ENCODE measurements at regions not wholly inside any gene's neighbourhood (a gene's known extent, or its start where the extent isn't known, plus 50 kb on each side); places are given as distances from the start of the nearest gene placed in this dataset.

DNA sequence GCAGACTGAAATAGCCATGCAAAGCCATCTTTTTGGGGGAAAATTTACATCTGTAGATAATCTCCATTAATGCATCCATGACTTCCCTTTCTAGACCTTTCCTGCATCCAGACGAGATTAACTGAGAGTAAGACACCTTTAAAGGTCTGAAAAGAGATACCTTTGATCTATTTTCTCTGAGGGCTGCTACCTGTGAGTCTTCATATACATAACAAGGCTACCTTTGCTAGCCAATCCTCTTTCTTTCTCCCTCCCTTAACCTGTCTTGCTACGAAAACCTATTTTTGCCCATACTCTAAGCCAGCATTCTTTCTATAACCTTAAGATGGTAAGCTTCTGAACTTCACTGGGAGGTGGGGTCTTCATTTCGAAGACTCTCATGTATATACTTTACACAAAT is 908.5 kb upstream of the FBXO33 start:
- TF ChIP-seq EZH2 (IDR thresholded peaks at IDR 0.05) (no peak), POLR2AphosphoS5 (IDR thresholded peaks at IDR 0.05; ENCODE audit: borderline replicate concordance, low read depth, low read length) (no peak)
